Activated T-cell treated with anti-CD3 and anti-CD28 coated beads for 24 hours (primary cell): ENCODE measurements at regions not wholly inside any gene's neighbourhood (a gene's known extent, or its start where the extent isn't known, plus 50 kb on each side); places are given as distances from the start of the nearest gene placed in this dataset.
"Not testable (repeated sequence)": the region's sequence is repeated elsewhere in the genome, so short reads cannot be mapped to it uniquely, and the experiment has no call there.

ENCODE experiments used
- DNase-seq: peaks from one replicate; pipeline ENCODE4 v3.0.0-alpha.2; 2020; ENCODE audit warnings: low read depth

DNA sequence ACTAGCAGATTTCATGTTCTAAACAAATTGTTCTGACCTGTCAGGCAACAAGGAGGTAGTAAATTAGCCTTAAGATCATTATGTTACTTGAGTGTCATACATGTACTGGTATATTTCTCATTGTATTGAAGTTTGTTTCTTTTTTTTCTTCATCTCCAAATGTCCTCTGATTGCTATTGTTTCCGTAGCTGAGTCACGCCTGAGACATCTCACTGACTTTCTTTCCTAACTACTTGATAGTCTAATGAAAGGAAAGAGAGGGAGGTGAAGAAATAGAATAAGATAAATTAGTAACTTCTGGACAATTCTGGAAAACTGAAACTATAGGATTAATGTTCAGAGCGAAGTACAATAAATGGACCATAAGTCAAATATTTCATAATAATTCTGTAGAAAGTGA lies 1049.9 kb downstream of the TSN start:
- no peak for DNase-seq

DNA sequence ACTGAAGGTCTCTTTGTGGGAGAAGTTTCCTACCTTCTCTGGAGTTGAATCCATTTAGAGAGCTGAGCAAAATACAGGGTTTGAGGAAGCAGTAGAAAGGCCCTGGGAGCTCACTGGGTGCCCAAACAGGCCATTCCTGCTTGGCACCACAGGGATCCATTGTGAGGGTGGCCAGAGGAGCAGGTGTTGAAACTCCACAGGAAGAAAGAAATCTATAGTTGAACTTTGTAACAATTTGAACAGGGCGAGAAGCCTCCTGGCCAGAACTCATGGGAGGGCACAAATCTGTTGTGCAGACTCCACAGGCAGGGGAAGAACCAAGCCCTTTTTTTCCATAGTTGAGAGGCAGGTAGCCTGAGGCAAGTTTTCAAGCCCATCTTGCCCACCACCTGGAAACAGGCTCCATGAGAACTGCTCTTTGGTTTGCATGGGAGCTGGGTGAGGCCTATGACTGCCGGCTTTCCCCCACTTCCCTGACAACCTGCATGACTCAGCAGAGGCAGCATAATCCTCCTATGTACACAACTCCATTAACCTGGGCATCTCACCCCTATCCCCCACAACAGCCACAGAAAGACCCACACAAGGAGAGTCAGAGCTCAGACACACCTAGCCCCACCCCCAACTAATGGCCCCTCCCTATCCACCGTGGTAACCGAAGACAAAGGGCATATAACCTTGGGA lies 1053.0 kb downstream of the TSN start:
- no peak for DNase-seq

DNA sequence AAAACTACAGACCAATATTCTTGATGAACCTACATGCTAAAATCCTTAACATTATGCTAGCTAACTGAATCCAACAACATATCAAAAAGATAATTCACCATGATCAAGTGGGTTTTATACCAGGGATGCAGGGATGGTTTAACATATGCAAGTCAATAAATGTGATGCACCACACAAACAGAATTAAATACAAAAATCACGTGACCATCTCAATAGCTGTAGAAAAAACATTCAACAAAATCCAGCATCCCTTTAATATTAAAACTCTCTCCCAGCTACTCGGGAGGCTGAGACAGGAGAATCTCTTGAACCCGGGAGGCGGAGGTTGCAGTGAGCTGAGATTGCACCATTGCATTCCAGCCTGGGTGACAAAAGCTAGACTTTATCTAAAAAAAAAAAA lies 1056.8 kb downstream of the TSN start:
- not testable (repeated sequence) for DNase-seq

DNA sequence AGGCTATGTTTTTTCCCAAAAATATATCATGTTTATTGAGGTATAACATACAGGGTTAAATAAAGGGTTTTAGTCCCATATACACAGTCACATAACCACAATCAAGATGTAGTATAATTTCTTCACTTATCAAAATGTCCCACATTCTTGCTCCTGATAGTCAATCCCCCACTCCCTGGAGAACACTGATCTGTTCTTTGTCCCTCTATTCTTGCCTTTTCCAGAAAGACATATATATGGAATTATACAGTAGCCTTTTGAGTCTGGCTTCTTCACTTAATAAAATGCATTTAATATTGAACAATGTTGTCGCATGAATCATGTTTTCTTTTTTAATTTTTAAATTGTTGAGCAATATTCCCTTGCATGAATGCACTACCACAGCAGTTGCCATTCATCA lies 1059.7 kb downstream of the TSN start:
- no peak for DNase-seq

DNA sequence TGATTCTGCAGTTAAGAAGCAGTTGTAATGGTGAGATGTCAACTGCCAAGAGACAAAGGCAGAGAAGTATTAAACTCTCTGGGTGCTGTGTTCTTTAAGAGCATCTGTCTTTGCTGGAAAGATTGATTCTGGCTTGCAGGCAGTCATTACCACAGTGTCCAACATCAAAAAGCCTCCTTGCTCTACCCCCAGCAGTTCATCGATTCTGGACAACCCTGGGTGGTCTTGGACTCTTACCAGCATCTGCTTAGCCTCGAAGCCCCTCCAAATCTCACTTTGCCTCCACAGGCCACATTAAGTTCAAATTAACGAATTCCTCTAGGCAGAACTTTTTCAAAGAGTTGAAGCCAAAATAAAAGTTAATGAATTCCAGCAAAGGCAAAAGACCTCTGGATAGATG lies 1061.4 kb downstream of the TSN start:
- no peak for DNase-seq

DNA sequence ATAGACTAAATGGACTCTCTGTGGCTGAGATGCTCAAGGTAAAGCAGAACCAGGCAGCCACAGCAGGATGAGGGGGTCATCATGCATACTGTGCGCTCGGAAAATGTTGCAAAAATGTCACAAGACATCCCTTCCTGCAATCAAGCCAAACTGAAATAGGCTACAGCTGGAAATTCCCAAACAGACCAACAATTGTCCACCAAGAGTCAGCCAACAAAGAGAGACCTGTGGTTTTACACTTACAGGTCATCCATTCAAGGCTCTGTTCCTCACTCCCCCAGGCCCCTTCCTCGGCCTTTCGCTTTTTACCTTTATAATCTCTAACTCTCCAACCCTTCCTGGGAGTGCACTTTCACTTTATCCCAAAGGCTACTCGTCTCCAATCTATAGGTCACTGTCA lies 1066.9 kb downstream of the TSN start:
- DNase-seq = no peak

DNA sequence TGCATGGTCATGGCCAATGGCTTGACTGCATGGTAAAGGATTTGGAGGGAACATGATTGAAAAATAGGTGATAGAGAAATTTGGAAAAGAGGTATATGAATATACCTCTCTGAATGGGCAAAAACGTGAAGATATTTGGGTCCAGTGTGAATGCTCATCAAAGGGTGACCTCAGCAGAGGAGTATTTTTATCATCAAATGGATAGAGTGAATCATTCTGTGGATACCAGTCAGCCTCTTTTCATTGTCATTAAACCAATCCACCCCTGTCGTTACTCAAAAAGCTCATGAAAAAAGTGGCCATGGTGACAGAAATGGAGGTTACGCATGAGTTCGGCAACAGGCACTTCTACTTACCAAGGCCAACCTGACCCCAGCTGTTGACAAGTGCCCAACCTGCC lies 1074.7 kb downstream of the TSN start:
- no peak for DNase-seq

DNA sequence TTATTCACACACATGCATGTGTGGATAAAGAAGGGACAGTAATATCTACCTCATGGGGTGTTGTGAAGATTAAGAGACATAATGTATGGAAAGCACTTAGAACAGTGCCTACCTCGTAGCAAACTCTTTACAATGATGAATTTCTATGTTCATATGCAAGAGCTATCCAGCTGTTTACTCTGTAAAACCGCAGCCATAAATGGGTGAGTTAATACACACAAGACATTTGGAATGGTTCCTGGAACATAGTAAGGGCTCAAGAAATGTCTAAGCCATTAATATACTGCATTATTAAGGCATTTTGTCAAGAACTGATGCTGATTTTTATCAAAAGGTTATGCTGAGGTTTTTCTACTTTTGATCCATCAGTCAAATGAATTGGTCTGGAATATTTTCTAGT lies 1076.2 kb downstream of the TSN start:
- no peak for DNase-seq

DNA sequence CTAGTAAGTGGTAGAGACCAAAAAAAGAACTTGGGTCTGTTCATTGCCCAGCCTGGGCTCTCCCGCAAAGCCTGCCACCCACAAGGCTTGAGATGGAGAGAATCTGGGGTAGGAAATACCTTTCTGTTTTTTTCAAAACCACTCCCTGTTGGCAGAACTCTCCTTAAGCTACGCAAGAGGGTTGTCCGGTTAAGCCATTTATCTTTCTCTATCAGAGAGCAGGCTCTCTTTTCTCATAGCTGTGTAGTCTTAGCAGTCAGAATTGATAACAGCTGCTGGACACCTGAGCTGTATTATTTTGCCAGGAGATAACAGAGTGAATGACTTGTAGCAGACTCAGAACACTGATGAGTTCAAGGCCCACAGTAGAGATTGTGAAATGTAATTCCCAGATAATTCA lies 1088.1 kb downstream of the TSN start:
- DNase-seq = no peak

DNA sequence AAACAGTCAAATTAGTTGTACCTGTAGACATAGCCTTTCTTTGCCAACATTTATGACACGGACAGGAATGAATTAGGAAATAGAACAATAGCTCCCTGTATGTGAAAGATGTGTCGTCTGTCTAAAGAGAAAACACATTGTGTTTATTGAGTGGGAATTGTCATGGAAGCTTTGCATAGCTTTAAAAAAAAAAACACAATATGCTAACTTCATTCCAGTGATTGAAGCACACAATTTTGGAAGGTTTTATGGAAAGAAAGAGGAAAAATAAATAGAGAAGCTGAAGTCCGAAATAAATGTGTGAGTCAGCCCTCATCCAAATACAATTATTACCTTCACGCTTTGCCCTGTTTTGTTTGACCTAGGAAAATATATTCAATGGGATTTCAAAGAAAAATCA lies 1095.7 kb downstream of the TSN start:
- no peak for DNase-seq

DNA sequence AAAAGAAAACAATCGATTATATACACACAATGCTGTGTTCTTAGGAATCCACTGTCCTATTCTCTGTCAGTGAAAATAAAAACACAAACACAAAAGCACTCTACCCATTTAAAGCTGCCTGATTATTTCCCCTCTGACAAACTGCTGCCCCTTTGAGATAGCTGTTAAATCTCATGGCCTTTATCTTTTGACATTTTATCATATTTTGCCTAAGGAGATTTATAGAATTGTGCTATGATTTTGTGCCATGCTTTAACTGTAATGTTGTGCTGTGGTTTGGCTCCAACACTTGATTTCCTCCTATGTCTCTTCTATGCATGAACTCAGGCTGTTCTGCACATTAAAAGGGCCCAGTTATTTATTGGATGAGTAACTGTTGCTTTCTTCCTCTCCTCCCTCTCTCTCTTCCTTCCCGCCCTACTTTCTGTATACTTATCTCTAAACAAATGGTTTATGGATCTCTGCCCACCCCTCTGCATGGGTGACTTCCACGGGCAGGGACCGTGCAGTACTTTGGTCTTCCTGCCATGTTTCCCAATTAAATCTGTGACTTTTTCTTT lies 1096.6 kb downstream of the TSN start:
- DNase-seq = no peak

DNA sequence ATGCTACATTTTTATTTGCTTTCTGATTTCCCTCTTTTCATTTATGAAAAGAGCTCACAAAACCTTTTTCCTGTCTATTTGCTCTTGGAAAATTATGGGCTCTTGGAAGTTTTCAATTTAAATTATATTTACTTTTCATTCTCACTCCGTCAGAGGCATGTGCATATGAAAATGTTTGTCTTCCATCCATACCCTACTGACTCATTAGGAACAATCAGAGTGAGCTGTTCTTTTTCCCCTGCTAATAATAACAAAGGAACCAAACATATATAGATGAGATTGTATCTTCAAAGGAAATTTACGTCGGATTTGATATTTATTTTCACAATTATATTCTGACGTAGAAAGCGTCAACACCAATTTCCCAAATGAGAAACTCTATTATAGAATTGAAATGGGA lies 1101.2 kb downstream of the TSN start:
- no peak for DNase-seq

DNA sequence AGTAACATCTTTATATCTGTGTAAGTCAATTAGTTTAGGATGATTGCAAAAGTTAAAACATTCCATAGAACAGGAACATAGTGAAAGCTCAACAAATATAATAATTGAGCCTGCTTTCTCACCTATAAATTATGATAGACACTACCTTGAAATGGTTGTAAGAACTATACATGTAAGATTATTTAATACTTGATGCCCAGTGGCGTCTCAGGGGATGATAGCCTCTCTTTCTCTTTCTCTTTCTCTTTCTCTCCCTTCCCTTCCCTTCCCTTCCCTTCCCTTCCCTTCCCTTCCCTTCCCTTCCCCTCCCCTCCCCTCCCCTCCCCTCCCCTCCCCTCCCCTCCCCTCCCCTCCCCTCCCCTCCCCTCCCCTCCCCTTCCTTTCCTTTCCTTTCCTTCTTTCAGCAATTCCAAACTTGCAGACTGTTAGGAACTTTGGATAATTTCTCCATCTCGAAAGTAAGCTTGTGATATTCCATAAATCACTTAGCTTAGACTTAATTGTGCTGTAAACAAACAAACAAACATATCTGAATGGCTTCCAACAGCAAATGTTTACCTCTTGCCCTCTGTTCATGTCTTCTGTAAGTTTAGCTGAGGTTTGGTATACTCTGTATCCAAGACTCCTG lies 1102.7 kb downstream of the TSN start:
- no peak for DNase-seq

DNA sequence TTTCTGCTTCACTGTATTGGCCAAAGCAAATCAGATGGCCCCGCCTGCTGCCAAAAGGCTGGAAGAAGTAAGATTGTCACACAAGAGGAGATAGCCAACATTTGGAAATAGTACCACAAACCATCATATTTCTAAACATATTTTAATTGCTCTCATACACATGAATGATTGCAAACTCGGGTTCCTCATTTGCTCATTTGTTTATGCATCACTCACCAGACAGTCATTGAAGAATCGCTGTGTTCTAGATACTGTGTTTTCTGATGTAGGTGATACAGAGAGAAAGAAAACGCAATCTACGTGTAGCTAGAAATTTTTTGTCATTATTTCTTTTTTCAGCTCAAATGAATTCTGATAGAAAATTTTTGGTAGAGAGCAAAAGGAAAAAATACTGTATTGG lies 1103.4 kb downstream of the TSN start:
- DNase-seq = no peak

DNA sequence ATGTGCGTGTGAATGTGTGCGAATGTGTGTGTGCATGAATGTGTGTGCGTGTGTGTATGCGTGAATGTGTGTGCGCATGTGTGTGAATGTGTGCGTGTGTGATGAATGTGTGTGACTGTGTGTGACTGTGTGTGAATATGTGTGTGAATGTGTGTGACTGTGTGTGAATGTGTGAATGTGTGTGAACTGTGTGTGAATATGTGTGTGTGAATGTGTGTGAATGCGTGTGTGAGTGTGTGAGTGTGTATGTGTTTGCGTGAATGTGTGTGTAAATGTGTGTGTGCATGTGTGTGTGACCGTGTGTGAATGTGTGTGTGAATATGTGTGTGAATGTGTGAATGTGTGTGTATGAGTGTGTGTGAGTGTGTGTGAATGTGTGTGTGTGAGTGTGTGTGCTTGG lies 1103.8 kb downstream of the TSN start:
- no peak for DNase-seq

DNA sequence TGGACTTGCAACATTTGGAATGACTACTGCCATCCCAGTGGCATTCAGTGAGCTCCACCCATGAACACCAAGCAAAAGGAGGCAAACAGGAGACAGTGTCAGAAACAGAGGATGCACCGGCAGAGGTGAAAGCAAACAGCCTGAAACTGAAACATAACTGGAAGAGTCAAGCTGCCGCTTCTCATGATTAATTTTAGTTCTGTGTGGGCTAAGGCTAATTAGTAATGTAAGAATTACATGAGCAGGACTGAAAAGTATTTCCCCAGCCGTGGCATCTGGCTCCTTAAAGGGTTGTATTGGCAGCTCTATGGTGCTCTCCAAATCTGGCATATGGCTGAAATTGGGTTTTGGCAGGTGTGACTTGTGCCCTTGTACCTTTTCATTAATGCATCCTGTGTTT lies 1108.1 kb downstream of the TSN start:
- DNase-seq = no peak

DNA sequence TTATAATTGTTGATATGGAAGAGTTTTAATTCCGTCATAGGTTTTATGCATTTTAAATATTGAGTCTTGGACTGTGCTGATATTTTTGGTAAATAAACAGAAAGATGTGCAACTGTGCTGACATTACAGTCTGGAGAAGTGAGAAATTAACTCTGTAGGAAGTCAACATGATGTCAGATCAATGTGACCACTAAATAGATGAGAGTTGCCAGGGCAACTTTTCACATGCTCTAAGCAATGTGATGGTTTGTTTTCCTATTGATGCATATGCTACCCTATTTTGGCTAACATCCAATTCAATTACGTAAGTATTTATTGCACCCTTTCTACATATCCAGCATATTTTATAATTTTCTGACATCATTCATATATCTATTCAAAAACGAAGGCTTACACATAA lies 1109.3 kb downstream of the TSN start:
- no peak for DNase-seq

DNA sequence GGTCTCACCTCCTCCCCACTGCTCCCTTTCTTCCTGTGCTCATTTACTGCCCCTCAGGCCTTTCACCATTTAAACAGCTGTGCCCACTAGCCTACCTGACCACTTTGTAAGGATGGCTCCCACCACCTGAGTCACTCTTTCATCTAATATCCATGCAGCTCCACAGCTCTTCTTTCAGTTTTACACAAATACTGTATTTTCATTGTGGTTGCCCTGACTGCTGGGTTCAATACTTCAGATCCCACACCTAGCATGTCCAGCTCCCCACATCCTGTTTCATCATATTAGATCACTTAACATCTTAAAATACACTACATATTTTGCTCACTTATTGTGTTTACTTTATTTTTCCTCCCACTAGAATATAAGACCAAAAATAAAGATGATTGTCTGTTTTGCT lies 1110.6 kb downstream of the TSN start:
- no peak for DNase-seq

DNA sequence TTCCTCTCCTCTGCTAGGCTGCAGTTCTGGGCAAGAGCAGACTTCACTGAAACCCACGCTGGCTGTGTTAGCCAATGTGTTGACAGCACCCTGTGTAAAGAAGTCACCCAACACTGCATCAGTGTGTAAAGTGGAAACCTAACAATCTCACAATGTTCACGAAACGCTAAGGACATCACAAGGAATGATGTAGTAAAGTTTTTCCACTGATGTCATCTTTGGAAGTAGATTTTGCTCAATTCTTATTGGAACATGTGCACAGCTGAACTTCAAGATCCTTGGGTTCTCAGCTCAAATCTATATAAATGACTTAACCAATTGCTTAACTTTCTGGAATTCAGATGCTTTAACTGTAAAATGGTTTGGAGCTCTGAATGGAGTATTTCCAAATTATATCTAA lies 1112.5 kb downstream of the TSN start:
- DNase-seq = no peak

DNA sequence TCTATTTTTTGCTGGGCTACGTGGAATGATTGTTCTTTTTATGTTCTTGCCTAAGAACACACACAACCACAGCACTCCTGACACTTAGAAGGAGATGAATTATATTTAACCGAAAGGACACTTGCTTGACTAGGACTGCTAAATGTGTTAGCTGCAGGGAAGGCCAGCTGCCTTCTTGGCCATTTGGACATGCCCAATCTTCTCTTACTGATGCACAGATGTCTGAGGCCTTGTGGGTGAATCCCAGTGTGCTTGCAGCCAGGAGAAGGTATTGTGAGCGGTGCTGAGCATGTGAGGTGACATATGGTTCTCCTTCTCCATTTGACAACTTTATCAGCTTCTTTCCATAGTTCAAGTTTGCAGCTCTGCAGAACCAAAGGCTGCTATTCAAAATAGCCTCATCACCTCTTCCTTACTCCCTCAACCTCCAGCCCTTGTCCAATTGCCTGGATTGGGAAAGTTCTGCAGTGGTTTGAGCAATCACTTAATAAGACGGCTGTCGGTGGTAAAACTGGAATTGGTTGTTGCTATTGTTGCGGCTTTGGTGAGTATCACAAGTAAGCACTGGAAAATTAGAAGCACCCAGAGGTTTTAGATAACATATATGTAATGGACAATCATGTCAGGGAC lies 1113.3 kb downstream of the TSN start:
- no peak for DNase-seq

DNA sequence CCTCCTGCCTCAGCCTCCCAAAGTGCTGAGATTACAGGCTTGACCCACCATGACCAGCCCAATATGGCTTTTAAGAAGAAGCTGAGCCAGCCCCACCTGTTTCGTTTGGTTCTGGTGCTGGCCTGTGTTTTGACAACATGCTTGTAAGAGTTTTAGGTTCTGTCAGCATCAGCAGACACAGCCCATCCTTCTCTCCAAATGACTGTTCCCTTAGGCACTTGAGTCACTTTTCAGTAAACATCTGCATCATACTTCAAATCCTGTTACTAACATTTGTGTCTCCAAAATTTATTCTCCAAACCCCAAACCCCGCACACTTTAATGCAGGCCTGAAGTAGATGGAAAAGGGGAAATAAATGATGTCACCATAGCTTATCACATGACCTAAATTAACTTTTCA lies 1118.5 kb downstream of the TSN start:
- no peak for DNase-seq

DNA sequence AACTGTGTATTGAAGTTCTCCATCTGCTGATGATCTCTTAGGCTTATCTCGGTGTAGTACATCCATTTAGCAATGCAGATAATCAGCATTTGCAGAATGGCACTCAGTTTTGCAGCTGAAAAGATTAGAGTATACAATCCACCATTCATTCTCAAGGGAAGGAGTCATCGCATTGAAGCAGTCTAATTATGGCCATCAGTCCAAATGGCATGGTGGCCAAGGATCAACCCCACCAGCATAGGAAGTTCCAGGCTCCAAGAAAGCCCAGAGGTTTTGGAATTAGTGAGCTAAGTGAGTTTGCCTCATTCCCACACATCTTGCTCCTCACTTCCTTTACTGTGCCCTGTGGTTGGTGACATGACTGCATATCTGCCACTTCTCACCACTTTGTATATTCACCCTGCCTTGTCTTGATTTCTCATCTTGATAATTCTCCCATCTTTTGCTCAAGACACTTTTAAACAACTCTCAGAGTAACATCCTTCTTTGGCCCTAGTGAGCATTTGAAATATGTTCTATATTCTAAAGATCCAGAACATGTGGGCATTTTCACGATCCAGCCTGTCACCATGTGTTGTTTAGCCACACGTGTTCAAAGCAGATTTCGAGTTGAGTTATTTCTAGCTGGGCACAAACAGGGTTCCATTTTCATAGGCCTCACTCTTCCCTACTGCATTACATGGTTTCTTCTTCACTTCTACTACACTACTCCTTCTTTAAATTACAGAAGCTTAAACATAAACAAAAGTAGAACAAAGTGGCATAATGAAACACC lies 1119.8 kb downstream of the TSN start:
- no peak for DNase-seq

DNA sequence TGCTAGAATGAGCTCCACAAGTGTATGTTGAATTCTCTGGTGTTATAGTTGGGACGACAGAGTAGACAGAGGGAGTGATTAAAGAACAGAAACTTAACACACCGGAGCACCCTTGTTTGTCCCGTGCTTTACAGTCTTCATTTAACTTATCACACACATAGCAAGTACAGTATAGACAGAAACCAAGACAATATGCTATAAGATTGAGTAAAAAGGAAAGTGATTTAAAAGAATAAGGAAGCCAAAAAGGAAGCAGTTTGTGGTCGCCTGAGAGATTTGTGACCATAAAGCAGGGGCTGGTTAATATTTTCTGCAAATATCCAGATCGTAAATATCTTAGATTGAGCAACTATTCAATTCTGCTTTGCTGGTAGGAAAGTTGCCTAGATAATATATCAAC lies 1128.4 kb downstream of the TSN start:
- no peak for DNase-seq
